NCI-H526 treated with DMSO at 0.1 percent for 48 hours (cell line): ENCODE measurements at regions not wholly inside any gene's neighbourhood (a gene's known extent, or its start where the extent isn't known, plus 50 kb on each side); places are given as distances from the start of the nearest gene placed in this dataset.
A peak's percentile ranks its signal among the peaks of the same experiment; 100 is the strongest.
"Not testable (repeated sequence)": the region's sequence is repeated elsewhere in the genome, so short reads cannot be mapped to it uniquely, and the experiment has no call there.

Experiments used
- DNase-seq: peaks from one replicate; lab custom pipeline; 2025; lab: John Stamatoyannopoulos, UW

DNA sequence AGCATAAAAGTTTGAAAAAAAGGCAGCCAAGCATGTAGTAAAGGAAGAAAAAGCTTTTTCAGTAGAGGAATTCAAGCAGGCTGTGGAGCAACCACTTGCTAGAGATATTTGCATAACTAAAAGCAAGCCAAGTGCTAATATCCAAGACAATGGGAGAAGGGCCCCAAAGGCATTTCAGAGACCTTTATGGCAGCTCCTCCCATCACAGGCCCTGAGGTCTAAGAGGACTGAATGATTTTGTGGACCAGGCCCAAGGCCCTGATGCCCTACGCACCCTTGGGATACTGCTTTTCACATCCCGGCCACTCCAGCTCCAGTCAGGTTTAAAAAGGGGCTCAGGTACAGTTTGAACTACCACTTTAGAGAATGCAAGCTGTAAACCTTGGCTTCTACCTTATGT lies 261.7 kb upstream of the SEMA3C start:
- no peak for DNase-seq

DNA sequence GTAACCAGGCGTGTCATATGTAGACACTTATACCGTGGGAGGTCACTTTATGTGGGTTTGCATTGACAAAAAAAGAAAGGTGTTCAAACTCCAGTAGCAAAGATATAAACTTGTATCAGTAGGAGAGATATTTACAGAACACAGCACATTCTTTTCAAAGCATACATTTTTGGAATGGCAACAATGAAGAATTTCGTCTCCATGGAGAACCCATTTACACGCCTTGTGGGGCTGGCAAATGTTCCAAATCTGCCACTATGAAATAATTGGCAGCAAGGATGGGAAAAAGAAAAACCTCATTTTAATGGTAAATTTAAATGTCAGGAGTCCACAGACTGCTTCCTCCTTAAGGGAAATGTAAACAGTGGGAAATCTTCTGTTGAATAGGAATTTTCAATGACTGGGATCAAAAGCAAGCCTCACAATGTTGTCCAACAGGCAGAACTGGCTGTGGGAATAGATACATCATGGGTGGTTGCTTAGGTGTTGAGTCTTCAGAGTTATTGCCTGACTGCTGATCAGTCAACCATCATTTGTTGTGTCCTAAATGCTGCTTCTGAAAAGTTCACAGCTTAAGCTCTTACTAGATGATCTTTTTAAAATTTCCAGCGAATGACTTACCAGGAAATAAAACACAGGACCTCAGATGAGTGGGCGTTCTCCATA lies 256.6 kb upstream of the SEMA3C start:
- DNase-seq, result no peak

DNA sequence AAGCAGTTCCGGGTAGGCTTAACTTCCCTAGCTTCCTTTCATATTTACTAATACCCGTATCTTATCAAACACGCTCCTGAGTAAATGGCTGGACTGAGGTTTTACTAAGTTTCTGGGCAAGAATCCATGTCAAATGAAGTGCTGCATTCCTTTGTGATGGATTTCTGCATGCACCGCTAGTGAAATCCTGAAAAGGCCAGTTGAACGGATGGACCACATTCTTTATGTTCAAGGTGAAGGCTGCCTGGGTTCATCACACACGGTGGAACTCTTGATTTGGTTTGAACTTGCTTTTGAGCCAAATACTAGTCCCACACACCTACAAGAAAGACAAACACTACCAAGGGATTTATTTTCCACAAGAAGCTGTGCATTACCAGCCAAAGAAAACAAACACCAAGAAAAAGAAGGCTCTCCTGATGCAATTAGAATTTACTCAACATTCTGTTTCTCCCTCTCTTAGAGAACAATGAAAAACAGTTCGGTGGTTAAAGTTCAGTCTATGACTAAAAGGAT lies 255.0 kb upstream of the SEMA3C start:
- no peak for DNase-seq

DNA sequence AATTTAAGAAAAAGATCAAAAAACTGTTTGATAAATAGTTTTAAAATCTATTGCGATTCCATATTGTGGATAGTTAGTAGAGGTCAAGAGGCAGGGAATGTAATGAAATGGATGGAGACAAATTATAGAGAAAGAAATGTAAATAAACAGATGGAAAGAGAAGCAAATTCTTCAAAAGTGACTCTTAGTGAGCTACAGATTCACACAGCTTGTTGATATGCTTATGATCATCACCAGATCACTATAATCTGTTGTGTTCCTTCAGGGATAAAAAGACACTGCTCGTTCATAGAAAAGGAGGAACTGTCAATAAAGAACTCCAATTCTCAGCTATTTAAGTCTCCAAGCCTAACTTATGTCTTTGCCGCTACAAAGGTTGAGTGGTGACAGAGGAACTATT lies 251.4 kb upstream of the SEMA3C start:
- DNase-seq, result no peak

DNA sequence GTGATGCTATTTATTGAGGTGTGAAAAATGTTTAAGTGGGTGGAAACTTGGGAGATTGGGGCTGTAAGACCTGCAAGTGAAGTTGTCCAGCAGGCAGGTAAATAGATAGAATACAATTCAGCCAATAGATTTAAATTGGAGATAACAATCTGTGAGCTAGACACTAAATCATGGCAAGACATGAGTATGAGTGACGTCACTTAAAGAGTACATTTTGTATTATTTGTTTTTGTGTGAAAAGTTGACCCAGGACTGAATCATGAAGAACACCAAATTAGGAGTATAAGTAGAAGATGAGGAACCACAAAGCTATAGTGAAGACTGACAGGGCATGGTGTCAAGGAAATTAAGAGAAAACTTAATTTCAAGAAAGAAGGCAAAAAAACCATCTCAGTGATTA lies 249.1 kb upstream of the SEMA3C start:
- DNase-seq, result no peak

DNA sequence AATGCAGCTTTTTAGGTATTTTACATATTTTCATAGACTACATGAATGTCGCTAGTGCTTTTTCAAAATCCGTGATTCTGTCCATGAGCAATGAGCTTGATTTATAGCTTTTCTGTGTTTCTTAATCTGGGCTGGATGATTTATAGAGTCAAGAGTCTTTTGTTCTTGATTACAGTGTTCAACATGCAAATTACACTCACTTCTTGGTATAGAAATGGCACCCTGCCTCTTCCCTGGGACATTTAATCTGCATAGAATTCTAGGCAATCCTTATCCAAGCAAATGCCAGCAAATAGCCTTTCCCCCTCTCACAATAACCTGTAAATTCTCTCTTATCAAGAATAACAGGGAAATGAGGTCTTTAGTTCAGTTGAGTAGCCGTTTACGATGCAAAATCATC lies 246.2 kb upstream of the SEMA3C start:
- DNase-seq, result peak; percentile 25

DNA sequence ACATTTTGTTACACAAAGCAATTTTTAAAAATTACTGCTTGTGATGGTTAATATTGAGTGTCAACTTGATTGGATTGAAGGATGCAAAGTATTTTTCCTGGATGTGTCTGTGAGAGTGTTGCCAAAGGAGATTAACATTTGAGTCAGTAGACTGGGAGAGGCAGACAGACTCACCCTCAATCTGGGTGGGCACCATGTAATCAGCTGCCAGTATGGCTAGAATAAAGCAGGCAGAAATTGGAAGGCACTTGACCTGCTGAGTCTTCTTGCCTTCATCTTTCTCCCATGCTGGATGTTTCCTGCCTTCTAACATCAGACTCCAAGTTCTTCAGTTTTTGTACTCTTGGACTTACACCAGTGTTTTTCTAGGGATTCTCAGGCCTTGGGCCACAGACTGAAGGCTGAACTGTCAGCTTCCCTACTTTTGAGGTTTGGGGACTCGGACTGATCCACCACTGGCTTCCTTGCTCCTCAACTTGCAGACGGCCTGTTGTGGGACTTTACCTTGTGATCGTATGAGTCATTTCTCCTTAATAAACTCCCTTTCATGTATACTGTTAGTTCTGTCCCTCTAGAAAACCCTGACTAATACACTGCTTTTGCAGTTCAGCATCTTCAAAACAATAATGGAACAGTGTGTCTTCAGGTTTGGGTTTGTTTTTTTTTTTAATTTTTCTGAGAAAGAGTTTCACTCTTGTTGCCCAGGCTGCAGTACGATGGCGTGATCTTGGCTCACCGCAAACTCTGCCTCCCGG lies 244.1 kb upstream of the SEMA3C start:
- DNase-seq, result no peak

DNA sequence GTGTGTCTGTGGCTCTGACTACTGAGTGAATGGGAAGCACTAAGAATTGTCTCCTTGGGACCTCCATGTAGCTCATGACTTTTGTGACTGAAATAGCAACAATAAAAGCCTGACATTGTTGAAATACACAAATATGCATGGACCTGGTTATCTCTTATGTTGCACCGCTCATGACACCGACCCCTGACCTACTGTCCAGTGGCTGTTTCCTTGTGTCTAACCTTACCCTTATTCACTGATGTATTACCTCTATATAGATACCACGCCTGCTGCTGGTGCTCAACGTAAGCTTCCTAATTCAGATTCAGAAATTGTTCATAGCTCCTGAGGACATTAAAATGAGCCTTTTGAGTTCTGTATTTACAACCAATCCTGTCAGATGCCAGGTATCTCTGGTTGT lies 243.4 kb upstream of the SEMA3C start:
- no peak for DNase-seq

DNA sequence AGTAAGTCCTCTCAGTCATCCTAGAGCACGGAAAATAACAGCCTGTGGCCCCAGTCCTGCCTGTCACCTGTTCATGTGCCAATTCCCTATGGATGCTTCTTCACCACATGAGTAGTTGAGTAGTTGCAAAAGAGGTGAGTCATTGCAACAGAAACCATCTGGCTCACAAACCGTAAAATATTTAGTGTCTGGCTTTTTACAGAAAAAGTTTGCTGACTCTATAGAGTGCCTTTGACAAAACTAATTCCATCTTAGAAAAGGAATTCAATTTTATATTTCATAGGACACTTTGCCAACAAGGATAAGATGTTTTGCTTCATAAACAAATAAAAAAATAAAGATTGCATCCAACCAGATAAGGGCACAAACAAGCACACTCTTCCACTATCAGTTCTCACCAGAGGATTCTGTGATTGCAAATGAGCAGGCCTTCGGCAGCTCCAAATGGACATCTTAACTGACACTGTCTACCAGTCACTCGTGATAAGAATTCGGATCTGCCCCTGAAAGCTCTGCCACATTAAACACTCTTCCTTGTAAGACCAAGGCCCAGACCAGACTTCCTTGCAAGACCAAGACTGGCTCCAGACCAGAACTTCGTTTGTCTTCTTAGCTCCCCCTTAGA lies 242.7 kb upstream of the SEMA3C start:
- no peak for DNase-seq

DNA sequence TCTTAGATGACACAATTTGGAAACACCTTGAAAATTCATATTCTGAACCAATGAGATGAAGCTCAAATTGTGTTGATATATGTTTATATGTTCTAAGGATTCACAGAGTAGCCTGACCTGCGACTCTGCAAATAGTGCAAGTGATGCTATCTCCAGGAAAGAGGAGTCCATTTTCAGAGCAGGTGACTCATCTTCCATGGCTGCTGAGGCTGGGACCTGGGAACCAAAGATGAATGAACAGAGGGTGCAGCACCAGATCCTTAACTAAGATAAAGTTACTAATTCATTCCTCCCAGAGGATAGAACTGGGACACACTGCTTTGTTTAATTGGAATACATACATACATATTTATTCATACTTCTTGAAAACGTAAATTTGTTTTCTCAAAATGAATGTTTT lies 240.6 kb upstream of the SEMA3C start:
- no peak for DNase-seq

DNA sequence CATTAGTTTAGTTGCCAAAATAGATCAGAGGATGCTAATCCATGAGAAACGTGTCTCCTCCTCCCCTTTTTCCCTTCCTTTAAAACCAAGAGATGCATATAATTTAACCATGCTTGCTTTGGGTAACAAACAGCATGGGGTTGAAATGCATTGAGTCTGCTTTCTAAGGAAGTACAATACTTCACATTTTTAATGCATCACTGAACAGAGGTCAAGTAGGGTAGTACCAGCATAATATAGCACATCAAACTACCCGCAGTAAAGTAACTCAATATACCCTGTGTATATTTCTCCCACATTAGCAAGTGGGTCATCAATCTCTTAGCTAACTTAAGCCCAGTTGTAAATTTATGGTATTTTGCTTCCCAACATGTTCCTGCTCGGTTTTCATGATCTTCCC lies 239.3 kb upstream of the SEMA3C start:
- peak; percentile 62 for DNase-seq

DNA sequence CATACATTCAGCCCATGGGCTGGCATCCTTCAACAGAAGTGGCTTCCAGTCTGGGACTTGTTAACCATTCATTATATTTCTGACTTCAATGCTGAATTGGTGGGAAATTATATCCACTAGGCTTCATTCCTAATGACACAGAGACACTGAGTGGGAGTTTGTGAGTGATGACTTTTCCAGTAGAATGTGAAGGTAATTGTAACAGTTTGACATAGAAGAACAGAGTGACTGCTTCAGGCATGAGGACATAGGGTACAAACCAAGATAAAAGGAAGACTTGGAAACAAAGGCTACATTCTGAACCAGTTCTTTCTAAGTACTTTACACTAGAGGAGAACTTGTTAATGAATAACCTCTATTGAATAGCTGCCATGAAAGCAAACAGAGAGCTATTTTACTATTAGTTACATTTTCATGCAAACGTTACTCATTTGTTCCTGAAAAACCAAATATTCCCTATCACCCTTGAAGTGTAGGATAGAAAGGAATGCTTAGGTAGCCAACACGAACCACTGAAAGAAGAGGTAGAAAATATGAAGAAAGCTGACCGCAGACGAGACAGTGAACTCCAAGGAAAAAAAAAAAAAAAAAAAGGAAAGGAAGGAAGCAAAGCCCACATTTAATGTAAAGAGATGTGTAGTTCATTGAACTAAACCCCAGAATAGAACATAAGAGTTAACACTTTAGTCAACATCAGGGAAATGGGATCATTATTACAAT lies 237.0 kb upstream of the SEMA3C start:
- DNase-seq, result peak; percentile 90

DNA sequence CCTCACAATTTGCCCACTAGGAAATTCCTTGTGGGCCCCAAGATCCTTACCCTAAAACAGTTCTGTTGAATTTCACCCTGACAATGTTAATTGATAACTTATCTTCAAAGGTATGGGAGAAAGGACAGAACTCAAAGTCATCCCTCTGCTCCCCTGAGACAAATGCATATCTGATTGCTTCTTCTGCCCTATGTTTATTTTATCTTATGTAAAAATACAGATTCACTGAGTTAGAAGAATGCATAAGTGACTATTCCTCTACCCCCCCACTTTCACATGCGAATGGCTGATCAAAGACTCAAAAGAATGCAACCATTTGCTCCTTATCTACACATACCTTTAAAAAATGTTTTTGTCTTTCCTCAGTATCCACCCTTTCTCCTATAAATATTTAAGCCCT lies 235.7 kb upstream of the SEMA3C start:
- no peak for DNase-seq

DNA sequence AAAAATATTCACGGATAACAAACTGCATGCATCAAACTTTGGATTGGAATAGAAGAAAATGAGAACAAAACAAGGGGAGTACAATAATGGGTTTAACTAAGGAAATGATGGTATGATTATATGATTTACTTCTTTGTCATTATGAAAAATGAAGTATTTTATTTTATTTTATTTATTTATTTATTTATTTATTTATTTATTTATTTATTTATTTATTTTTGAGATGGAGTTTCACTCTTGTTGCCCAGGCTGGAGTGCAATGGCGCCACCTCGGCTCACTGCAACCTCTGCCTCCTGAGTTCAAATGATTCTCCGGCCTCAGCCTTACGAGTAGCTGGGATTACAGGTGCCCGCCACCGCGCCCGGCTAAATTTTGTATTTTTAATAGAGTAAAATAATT lies 234.1 kb upstream of the SEMA3C start:
- DNase-seq, result not testable (repeated sequence)

DNA sequence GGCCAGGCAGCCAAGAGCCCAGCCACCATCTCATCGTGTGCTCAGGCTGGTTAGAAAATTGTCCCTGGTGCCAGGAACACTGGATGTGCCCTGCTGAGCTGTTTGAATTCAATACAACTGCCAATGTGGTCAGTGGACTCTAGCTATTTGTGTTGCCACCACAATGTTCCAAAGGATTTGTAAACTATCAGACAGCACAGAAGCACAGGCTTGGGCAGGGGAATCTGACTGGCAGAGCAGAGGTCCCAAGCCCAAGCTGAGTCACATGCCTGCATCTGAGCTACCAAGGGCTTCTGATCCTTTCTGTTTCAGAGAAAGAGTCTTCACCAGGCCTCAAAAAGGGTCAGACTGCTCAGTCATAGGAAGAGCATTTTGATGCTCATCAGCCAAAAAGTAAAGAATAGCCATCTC lies 232.1 kb upstream of the SEMA3C start:
- DNase-seq, result no peak

DNA sequence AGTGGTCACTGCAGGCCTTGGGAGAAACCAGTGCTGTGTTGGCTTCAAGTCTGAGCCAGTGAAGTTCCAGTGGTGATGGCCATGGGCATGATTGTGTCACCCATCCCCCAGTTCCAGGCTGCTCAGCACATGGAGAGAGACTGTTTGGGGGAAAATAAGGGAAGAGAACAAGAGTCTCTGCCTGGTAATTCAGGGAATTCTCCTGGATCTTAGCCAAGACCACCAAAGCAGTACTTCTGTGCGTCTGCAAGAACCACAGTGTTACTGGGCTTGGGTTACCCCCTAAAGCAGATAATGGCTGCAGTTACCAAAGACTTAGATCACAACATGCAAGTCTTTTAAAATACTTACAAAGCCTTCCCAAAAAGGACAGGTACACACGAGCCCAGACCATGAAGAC lies 225.0 kb upstream of the SEMA3C start:
- DNase-seq, result no peak

DNA sequence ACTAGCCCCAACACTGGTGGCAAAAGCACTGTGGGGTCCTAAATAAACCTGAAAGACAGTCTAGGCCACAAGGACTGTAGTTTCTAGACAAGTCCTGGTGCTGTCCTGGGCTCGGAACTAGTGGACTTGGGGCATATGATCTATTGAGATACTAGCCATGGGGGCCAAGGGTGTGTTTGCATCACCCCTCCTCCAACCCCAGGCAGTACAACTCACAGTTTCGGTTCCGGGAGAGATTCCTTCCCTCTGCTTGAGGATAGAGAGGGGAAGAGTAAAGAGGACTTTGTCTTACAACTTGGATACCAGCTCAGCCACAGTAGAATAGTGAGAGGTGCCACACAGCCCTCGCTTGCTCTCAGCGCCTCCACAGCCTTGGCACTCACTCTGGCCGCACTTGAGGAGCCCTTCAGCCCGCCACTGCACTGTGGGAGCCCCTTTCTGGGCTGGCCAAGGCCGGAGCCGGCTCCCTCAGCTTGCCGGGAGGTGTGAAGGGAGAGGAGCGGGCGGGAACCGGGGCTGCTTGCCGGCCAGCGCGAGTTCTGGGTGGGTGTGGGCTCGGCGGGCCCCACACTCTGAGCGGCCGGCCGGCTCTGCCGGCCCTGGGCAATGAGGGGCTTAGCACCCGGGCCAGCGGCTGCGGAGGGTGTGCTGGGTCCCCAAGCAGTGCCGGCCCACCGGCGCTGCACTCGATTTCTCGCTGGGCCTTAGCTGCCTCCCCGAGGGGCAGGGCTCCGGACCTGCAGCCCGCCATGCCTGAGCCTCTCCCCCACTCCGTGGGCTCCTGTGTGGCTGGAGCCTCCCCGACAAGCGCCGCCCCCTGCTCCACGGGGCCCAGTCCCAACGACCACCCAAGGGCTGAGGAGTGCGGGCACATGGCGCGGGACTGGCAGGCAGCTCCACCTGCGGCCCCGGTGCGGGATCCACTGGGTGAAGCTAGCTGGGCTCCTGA lies 222.7 kb upstream of the SEMA3C start:
- not testable (repeated sequence) for DNase-seq

DNA sequence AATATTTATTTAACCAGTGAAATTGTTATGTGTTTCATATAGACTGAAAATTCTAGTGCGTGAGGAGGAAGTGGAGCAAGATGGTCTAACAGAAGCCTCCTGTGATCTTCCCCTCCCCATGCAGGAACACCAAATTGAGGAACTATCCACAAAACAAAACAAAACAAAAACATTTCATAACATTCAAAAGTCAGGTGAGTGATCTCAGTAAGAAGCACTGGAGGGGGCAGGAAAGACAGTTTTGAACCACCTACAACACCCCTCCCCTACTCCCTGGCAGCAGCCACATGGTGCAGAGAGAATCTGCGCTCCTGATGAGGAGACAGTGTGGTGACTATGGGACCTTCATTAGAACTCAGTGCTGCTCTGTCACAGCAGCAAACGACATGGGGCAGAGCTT lies 221.9 kb upstream of the SEMA3C start:
- DNase-seq, result no peak

DNA sequence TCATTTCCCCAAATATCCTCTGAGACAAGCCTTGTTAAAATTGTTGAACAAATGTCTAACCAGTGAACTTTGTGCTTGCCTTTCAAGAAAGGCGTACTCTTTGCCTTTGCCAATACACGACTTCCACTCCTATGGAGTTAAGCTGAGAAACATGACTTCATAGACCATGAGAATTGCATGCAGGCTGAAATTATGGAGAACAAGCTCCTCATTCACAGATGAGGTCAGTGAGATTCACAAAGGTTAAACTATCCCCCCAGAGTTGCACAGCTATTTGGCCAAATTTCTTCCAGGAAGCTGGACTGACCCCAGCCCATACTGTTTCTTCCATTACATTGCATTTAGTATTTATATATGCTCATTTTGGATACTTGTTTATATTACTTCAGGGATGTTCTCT lies 221.4 kb upstream of the SEMA3C start:
- no peak for DNase-seq

DNA sequence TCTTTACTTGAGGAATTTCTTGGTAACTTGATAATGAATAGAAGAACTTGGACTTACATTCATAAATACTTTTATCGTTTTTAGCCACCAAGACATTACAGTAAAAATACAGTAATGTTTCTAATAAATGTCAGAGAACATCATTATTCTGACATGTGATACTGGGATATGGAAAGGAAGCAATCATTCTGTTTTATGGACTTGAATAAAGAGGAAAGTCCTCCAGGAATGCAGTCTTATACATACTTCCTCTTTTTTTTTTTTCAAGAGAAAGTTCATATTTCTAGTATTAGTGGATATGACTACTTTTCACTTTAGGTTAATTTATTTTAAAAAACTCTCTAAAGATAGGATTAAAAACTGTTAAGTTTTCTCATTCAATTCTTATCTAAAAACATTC lies 220.0 kb upstream of the SEMA3C start:
- no peak for DNase-seq

DNA sequence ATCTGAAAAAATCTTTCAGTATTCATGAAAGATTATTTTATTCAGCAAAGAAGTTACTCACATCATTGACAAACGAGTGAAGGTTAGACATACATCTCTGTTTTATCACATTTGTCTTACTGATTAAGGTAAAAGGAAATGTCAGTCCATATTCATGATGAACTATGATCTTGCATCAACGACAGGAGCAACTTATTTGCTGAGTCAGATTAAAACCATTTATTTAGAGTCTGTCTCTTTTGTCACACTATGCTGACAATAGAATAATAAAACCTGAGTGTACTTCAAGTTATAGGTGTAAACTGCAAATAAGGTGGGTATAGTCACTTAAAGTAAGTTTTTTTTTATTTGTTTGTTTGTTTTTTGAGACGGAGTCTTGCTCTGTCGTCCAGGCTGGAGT lies 216.5 kb upstream of the SEMA3C start:
- no peak for DNase-seq
